GM12878 (cell line): ENCODE measurements at regions not wholly inside any gene's neighbourhood (a gene's known extent, or its start where the extent isn't known, plus 50 kb on each side); places are given as distances from the start of the nearest gene placed in this dataset.

Experiments used
- BCL3 ChIP-seq: IDR thresholded peaks from 2 replicates; pipeline ENCODE4 v1.6.1; 2011; ENCODE audit warnings: borderline replicate concordance, low read depth, mild to moderate bottlenecking, moderate library complexity, low read length; ENCODE audit not compliant: insufficient read depth, poor library complexity, severe bottlenecking
- BMI1 ChIP-seq: fragments of 450-650 bp; IDR thresholded peaks from 2 replicates; pipeline ENCODE4 v1.6.1; 2016; ENCODE audit warnings: mild to moderate bottlenecking, moderate library complexity, borderline replicate concordance
- CTCF ChIP-seq, 3 experiments: IDR thresholded peaks in 2 of 3; conservative IDR thresholded peaks in 1 of 3; 2 replicates each; pipeline ENCODE4 v1.5.1; 2011; ENCODE audit warnings: low read depth in 3 of 3, low read length in 3 of 3, mild to moderate bottlenecking in 3 of 3, control low read depth in 2 of 3, moderate library complexity in 2 of 3, inconsistent platforms in 1 of 3, mixed read lengths in 1 of 3; ENCODE audit not compliant: control insufficient read depth in 2 of 3, insufficient read depth in 1 of 3; ENCODE audit errors: extremely low read depth in 1 of 3
- EZH2 ChIP-seq: IDR thresholded peaks from 2 replicates; pipeline ENCODE4 v1.6.1; 2012; ENCODE audit warnings: low read depth, mild to moderate bottlenecking, control low read depth, inconsistent platforms, low read length, borderline replicate concordance; ENCODE audit not compliant: control insufficient read depth
- FOXM1 ChIP-seq: IDR thresholded peaks from 2 replicates; pipeline ENCODE4 v1.6.1; 2012; ENCODE audit warnings: low read depth, mild to moderate bottlenecking, inconsistent platforms, low read length, moderate library complexity
- MYC ChIP-seq: IDR thresholded peaks from 2 replicates; pipeline ENCODE4 v1.6.1; 2011; ENCODE audit warnings: mild to moderate bottlenecking, low read length, moderate library complexity, inconsistent platforms; ENCODE audit not compliant: insufficient read depth, insufficient replicate concordance, insufficient read length, severe bottlenecking
- NBN ChIP-seq: fragments of 450-650 bp; IDR thresholded peaks from 2 replicates; pipeline ENCODE4 v1.6.1; 2016
- PAX8 ChIP-seq: fragments of 450-650 bp; IDR thresholded peaks from 2 replicates; pipeline ENCODE4 v1.6.1; 2017; ENCODE audit warnings: mild to moderate bottlenecking, moderate library complexity
- POLR2A ChIP-seq: IDR thresholded peaks from 2 replicates; pipeline ENCODE4 v1.6.1; 2011; ENCODE audit warnings: low read depth, mild to moderate bottlenecking, low read length
- RAD21 ChIP-seq: IDR thresholded peaks from 2 replicates; pipeline ENCODE4 v1.6.1; 2011; ENCODE audit warnings: mild to moderate bottlenecking, low read depth, low read length, moderate library complexity; ENCODE audit not compliant: insufficient read depth
- RELA ChIP-seq: fragments of 450-650 bp; IDR thresholded peaks from 2 replicates; pipeline ENCODE4 v1.8.0; 2014; ENCODE audit warnings: borderline replicate concordance; ENCODE audit not compliant: partially characterized antibody
- ZNF592 ChIP-seq: fragments of 450-650 bp; IDR thresholded peaks from 2 replicates; pipeline ENCODE4 v1.6.1; 2017; ENCODE audit warnings: mild to moderate bottlenecking, moderate library complexity
- TF ChIP-seq, protein P1 (sequence below): fragments of 450-650 bp; IDR thresholded peaks from 2 replicates; pipeline ENCODE4 v1.6.1; 2018; ENCODE audit warnings: mild to moderate bottlenecking, low read depth, moderate library complexity; ENCODE audit not compliant: partially characterized antibody
- TF ChIP-seq, protein P2 (sequence below): IDR thresholded peaks from 2 replicates; pipeline ENCODE4 v1.6.1; 2012; ENCODE audit warnings: low read depth, low read length, improper control_type of control experiment

- TF ChIP-seq NBN (no peak), CTCF (IDR thresholded peaks at IDR 0.05 in 2 of 3, conservative IDR thresholded peaks at IDR 0.05 in 1 of 3; ENCODE audit: control insufficient read depth in 2 of 3, extremely low read depth in 1 of 3, insufficient read depth in 1 of 3, low read depth in 3 of 3, low read length in 3 of 3) (no peak), ZNF592 (no peak), BCL3 (no peak), RELA (no peak), RAD21 (no peak), EZH2 (no peak), MYC (no peak), BMI1 (no peak), PAX8 (no peak), POLR2A (no peak), FOXM1 (no peak)
- TF ChIP-seq, protein P1, sequence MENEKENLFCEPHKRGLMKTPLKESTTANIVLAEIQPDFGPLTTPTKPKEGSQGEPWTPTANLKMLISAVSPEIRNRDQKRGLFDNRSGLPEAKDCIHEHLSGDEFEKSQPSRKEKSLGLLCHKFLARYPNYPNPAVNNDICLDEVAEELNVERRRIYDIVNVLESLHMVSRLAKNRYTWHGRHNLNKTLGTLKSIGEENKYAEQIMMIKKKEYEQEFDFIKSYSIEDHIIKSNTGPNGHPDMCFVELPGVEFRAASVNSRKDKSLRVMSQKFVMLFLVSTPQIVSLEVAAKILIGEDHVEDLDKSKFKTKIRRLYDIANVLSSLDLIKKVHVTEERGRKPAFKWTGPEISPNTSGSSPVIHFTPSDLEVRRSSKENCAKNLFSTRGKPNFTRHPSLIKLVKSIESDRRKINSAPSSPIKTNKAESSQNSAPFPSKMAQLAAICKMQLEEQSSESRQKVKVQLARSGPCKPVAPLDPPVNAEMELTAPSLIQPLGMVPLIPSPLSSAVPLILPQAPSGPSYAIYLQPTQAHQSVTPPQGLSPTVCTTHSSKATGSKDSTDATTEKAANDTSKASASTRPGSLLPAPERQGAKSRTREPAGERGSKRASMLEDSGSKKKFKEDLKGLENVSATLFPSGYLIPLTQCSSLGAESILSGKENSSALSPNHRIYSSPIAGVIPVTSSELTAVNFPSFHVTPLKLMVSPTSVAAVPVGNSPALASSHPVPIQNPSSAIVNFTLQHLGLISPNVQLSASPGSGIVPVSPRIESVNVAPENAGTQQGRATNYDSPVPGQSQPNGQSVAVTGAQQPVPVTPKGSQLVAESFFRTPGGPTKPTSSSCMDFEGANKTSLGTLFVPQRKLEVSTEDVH: no peak
- TF ChIP-seq, protein P2, sequence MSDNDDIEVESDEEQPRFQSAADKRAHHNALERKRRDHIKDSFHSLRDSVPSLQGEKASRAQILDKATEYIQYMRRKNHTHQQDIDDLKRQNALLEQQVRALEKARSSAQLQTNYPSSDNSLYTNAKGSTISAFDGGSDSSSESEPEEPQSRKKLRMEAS: no peak
These were observed 195.7 kb upstream of the TFPI start for GRCh38 chr2:187749804-187750431.
